B cell (primary cell): ENCODE measurements at regions not wholly inside any gene's neighbourhood (a gene's known extent, or its start where the extent isn't known, plus 50 kb on each side); places are given as distances from the start of the nearest gene placed in this dataset.
"Not testable (repeated sequence)": the region's sequence is repeated elsewhere in the genome, so short reads cannot be mapped to it uniquely, and the experiment has no call there.

Experiments
- ATAC-seq: fragments of 200-7000 bp; cut with Tn5 transposase; one replicate; pipeline ENCODE4 v1.10.0; 2021; ENCODE audit warnings: low read depth, mild to moderate bottlenecking, moderate number of reproducible peaks, moderate library complexity
- CTCF ChIA-PET: fragments of 350-600 bp; sonication (Branson Sonifier 250); formaldehyde crosslinking; loops from one replicate; lab custom pipeline; 2021; ENCODE audit warnings: antibody characterized with exemption, inconsistent platforms; lab: Charles Lee
- POLR2A ChIA-PET: fragments of 350-600 bp; sonication (Branson Sonifier 250); formaldehyde crosslinking; loops from one replicate; lab custom pipeline; 2021; ENCODE audit warnings: antibody characterized with exemption; lab: Charles Lee
- DNase-seq: peaks from one replicate; pipeline ENCODE4 v3.0.0; 2013
- H2AFZ ChIP-seq: 2 replicates; pipeline ENCODE4 v1.6.1; 2012; ENCODE audit warnings: mild to moderate bottlenecking, low read depth, low read length; ENCODE audit not compliant: insufficient read depth, poor library complexity, severe bottlenecking
- H3K27ac ChIP-seq, 2 donors: 1 replicate in 1 of 2; 2 replicates in 1 of 2; pipeline ENCODE4 v1.5.1; 2012 to 2013; ENCODE audit warnings: low read length in 2 of 2, mild to moderate bottlenecking in 2 of 2, moderate library complexity in 1 of 2
- H3K27me3 ChIP-seq, 4 experiments: fragments of 200-600 bp in 1 of 4; sonication (generic) in 1 of 4; replicated peaks in 1 of 4; 1 replicate in 2 of 4; 2 replicates in 2 of 4; pipeline versions ENCODE4 v1.6.1 to v1.7.0; 2013 to 2016; ENCODE audit warnings: low read length in 3 of 4, mild to moderate bottlenecking in 2 of 4, mixed read lengths in 1 of 4, moderate library complexity in 1 of 4; ENCODE audit not compliant: insufficient read depth in 4 of 4, control insufficient read depth in 3 of 4; ENCODE audit errors: control extremely low read depth in 1 of 4
- H3K36me3 ChIP-seq, 2 experiments: replicated peaks in 1 of 2; 1 replicate in 1 of 2; 2 replicates in 1 of 2; pipeline versions ENCODE4 v1.6.1 to v1.7.1; 2013; ENCODE audit warnings: low read length in 1 of 2; ENCODE audit not compliant: insufficient read depth in 2 of 2, control insufficient read depth in 1 of 2; ENCODE audit errors: control extremely low read depth in 1 of 2, extremely low read depth in 1 of 2
- H3K4me1 ChIP-seq, 2 donors: fragments of 200-600 bp in 1 of 2; sonication (generic) in 1 of 2; 1 replicate in 1 of 2; 2 replicates in 1 of 2; pipeline versions ENCODE4 v1.5.1 to v1.6.1; 2013 to 2017; ENCODE audit warnings: low read length in 2 of 2; ENCODE audit not compliant: control insufficient read depth in 2 of 2, insufficient read depth in 2 of 2
- H3K4me2 ChIP-seq: replicated peaks from 2 replicates; pipeline ENCODE3; 2012; ENCODE audit warnings: mild to moderate bottlenecking, low read depth, low read length; ENCODE audit not compliant: poor library complexity, severe bottlenecking
- H3K4me3 ChIP-seq, 5 experiments: fragments of 200-600 bp in 1 of 5; sonication (generic) in 1 of 5; 1 replicate in 3 of 5; 2 replicates in 2 of 5; pipeline versions ENCODE4 v1.5.1 to v1.7.0; 2011 to 2016; ENCODE audit warnings: low read length in 4 of 5, mild to moderate bottlenecking in 4 of 5, low read depth in 2 of 5, control low read depth in 1 of 5, moderate library complexity in 1 of 5; ENCODE audit not compliant: insufficient read depth in 1 of 5; ENCODE audit errors: control extremely low read depth in 1 of 5, extremely low read depth in 1 of 5
- H3K79me2 ChIP-seq: fragments of 200-600 bp; sonication (generic); one replicate; pipeline ENCODE4 v1.6.0; 2016; ENCODE audit warnings: low read length; ENCODE audit not compliant: control insufficient read depth, insufficient read depth
- H3K9ac ChIP-seq: fragments of 200-600 bp; sonication (generic); 2 replicates; pipeline ENCODE4 v1.6.1; 2017; ENCODE audit warnings: mild to moderate bottlenecking, low read length, moderate library complexity
- H3K9me3 ChIP-seq, 3 donors: one replicate each; pipeline versions ENCODE4 v1.6.1 to v1.7.1; 2013; ENCODE audit warnings: low read length in 2 of 3; ENCODE audit not compliant: control insufficient read depth in 2 of 3, insufficient read depth in 1 of 3; ENCODE audit errors: control extremely low read depth in 1 of 3
- H4K20me1 ChIP-seq: 2 replicates; pipeline ENCODE4 v1.6.0; 2012; ENCODE audit warnings: mild to moderate bottlenecking, low read length; ENCODE audit not compliant: insufficient read depth, control insufficient read depth, poor library complexity, severe bottlenecking
- H3K27ac Mint-ChIP-seq: one replicate; pipeline ENCODE4 v1.8.0; 2021; ENCODE audit warnings: mixed read lengths
- H3K27me3 Mint-ChIP-seq: one replicate; pipeline ENCODE4 v1.8.0; 2021; ENCODE audit warnings: mixed read lengths
- H3K4me1 Mint-ChIP-seq: one replicate; pipeline ENCODE4 v1.8.0; 2021; ENCODE audit warnings: mixed read lengths
- H3K4me3 Mint-ChIP-seq: one replicate; pipeline ENCODE4 v1.8.0; 2021; ENCODE audit warnings: mixed read lengths
- H3K9me3 Mint-ChIP-seq: one replicate; pipeline ENCODE4 v1.8.0; 2022; ENCODE audit warnings: mixed read lengths; ENCODE audit not compliant: insufficient read depth
- EZH2 ChIP-seq: IDR thresholded peaks from 2 replicates; pipeline ENCODE4 v1.6.1; 2012; ENCODE audit warnings: borderline replicate concordance, low read depth, mild to moderate bottlenecking, moderate library complexity, low read length; ENCODE audit not compliant: insufficient read depth, poor library complexity, severe bottlenecking
- WGBS: methylation state at CpG from one replicate; pipeline ENCODE4 v1.1.5; 2013; ENCODE audit warnings: missing lambda C conversion rate; ENCODE audit not compliant: insufficient coverage; 5-methylcytosine and 5-hydroxymethylcytosine counted together
- intact Hi-C: fragments of 100-400 bp; cut with micrococcal nuclease; formaldehyde crosslinking; loops from one replicate; pipeline ENCODE4 v1.10.0; 2022
- TF ChIP-seq, protein P1 (sequence below): fragments of 200-600 bp; IDR thresholded peaks from one replicate; pipeline ENCODE4 v1.8.0; 2022; ENCODE audit warnings: antibody characterized with exemption, mild to moderate bottlenecking

DNA sequence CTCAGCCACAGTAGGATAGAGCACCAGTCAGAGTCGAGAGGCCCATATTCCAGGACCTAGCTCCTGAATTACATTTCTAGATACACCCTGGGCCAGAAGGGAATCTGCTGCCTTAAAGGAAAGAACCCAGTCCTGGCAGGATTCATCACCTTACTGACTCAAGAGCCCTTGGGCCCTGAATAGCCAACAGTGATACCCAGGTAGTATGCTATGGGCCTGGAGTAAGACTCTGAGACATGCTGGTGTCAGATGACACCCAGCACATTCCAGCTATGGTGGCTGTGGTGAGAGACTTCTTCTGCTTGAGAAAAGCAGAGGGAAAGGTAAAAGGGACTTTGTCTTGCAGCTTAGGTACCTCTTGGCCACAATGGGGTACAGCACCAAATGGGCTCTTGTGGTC lies 192.5 kb downstream of the MSX2 start:
- DNase-seq, H3K27ac ChIP-seq, H3K9me3 Mint-ChIP-seq, ATAC-seq, H3K27me3 ChIP-seq, H3K9me3 ChIP-seq, CTCF ChIA-PET, H3K36me3 ChIP-seq, H3K4me2 ChIP-seq, H3K79me2 ChIP-seq, H3K4me1 ChIP-seq, H3K27ac Mint-ChIP-seq, H2AFZ ChIP-seq, H3K4me3 ChIP-seq, POLR2A ChIA-PET, H3K9ac ChIP-seq, intact Hi-C loops, H3K4me3 Mint-ChIP-seq, H4K20me1 ChIP-seq, H3K4me1 Mint-ChIP-seq: not testable (repeated sequence)
- WGBS: 86% methylated on average over 1 of the region's 1 CpG
- peaks cover 16% of the 10 kb centered on the region for H3K27me3 Mint-ChIP-seq

DNA sequence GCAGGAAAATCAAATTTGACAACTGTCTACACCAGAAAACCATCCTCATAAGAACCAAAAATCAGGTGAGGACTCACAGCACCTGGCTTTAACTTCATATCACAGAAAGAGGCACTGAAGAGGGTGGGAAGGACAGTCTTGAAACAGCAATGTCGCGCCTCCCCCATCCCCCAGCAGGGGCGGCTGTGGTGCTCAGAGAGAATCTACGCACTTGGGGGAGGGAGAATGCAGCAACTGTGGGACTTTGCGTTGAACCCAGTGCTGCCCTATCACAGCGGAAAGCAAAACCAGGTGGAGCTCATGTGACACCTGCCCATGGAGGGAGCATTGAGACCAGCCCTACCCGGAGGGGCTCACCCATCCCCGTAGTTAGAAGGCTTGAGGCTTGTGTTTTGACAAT lies 191.8 kb downstream of the MSX2 start:
- Histone ChIP-seq H3K27me3 (no peaks in the 10 kb centered on the region), H3K36me3 (no peaks in the 10 kb centered on the region), H3K9me3 (peaks cover 0 to 4% (median 0%) of the 10 kb centered on the region in 3 donors), H3K79me2 (no peaks in the 10 kb centered on the region), H2AFZ (no peak overlapping the region), H3K4me2 (no peak overlapping the region), H3K27ac (no peak overlapping the region), H4K20me1 (no peaks in the 10 kb centered on the region), H3K4me1 (no peaks in the 10 kb centered on the region), H3K9ac (no peak overlapping the region), H3K4me3 (no peak overlapping the region)
- CTCF ChIA-PET: no interaction called here
- H3K4me3 Mint-ChIP-seq: no peak overlapping the region
- H3K27ac Mint-ChIP-seq: no peak overlapping the region
- intact Hi-C loops: no loop called here
- peaks cover 16% of the 10 kb centered on the region for H3K27me3 Mint-ChIP-seq
- no peak for DNase-seq
- no peak for ATAC-seq
- TF ChIP-seq, protein P1, sequence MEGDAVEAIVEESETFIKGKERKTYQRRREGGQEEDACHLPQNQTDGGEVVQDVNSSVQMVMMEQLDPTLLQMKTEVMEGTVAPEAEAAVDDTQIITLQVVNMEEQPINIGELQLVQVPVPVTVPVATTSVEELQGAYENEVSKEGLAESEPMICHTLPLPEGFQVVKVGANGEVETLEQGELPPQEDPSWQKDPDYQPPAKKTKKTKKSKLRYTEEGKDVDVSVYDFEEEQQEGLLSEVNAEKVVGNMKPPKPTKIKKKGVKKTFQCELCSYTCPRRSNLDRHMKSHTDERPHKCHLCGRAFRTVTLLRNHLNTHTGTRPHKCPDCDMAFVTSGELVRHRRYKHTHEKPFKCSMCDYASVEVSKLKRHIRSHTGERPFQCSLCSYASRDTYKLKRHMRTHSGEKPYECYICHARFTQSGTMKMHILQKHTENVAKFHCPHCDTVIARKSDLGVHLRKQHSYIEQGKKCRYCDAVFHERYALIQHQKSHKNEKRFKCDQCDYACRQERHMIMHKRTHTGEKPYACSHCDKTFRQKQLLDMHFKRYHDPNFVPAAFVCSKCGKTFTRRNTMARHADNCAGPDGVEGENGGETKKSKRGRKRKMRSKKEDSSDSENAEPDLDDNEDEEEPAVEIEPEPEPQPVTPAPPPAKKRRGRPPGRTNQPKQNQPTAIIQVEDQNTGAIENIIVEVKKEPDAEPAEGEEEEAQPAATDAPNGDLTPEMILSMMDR: no peak
- TF ChIP-seq EZH2: no peak
- 91% methylated on average over 6 of the region's 8 CpGs for WGBS
- POLR2A ChIA-PET: no interaction called here
- no peaks in the 10 kb centered on the region for H3K4me1 Mint-ChIP-seq
- H3K9me3 Mint-ChIP-seq: no peaks in the 10 kb centered on the region
